ENCODE measurements at regions not wholly inside any gene's neighbourhood (a gene's known extent, or its start where the extent isn't known, plus 50 kb on each side); places are given as distances from the start of the nearest gene placed in this dataset.

GRCh38 chr16:85213926-85214675 is 101.8 kb upstream of the CIBAR2 start:
- Histone ChIP-seq H3K9me3 (ENCODE audit: control insufficient read depth, low read depth, low read length) (peaks cover 4% of the 10 kb centered on the region), H3K27ac (ENCODE audit: low read length) (no peak overlapping the region), H3K27me3 (ENCODE audit: control insufficient read depth, insufficient read depth, low read length) (no peaks in the 10 kb centered on the region), H3K4me1 (ENCODE audit: control insufficient read depth, insufficient read depth, low read length) (peaks cover 42% of the 10 kb centered on the region), H3K36me3 (ENCODE audit: control insufficient read depth, insufficient read depth, low read length) (peaks cover 2% of the 10 kb centered on the region), H3K4me3 (ENCODE audit: low read length) (no peak overlapping the region)
- WGBS (ENCODE audit: insufficient coverage, low lambda C conversion rate): no CpG with 5 or more reads among the region's 28 CpGs
- DNase-seq: no peak

DNA sequence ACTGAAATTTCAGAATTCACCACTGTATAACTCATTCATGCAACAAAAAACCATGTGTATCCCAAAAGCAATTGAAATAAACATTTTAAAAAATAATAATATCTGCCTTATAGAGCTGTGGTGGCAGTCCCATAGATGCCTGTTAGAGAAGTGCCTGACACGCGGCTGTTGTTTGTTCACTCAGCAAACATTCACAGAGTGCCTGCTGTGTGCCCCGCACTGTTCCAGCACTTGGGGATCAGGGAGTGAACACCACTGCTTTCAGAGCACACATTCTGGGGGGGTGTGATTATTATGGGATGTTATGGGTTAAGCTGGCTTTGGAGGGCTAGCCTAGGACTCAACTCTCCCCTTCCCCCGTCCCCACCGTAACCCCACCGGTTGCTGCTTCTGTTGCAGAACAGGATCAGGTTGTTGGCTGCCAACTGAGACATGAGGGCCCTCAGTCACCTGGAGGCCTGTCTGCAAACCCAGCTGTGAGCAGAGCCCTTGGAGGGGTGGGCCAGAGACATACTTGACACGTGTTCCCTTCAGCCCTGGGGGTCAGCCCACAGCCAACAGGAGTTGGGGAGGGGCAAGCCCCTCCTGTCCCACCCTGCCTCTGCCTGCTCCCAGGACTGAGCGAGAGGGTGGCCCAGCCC is 103.3 kb upstream of the CIBAR2 start:
- no peak overlapping the region for H3K4me3 ChIP-seq (ENCODE audit: low read length)
- DNase-seq: no peak
- no peak overlapping the region for H3K27ac ChIP-seq (ENCODE audit: low read length)
- no peaks in the 10 kb centered on the region for H3K9me3 ChIP-seq (ENCODE audit: control insufficient read depth, low read depth, low read length)
- peaks cover 4% of the 10 kb centered on the region for H3K36me3 ChIP-seq (ENCODE audit: control insufficient read depth, insufficient read depth, low read length)
- WGBS (ENCODE audit: insufficient coverage, low lambda C conversion rate): 100% methylated on average over 1 of the region's 8 CpGs
- H3K4me1 ChIP-seq (ENCODE audit: control insufficient read depth, insufficient read depth, low read length): peaks cover 46% of the 10 kb centered on the region
- no peaks in the 10 kb centered on the region for H3K27me3 ChIP-seq (ENCODE audit: control insufficient read depth, insufficient read depth, low read length)

DNA sequence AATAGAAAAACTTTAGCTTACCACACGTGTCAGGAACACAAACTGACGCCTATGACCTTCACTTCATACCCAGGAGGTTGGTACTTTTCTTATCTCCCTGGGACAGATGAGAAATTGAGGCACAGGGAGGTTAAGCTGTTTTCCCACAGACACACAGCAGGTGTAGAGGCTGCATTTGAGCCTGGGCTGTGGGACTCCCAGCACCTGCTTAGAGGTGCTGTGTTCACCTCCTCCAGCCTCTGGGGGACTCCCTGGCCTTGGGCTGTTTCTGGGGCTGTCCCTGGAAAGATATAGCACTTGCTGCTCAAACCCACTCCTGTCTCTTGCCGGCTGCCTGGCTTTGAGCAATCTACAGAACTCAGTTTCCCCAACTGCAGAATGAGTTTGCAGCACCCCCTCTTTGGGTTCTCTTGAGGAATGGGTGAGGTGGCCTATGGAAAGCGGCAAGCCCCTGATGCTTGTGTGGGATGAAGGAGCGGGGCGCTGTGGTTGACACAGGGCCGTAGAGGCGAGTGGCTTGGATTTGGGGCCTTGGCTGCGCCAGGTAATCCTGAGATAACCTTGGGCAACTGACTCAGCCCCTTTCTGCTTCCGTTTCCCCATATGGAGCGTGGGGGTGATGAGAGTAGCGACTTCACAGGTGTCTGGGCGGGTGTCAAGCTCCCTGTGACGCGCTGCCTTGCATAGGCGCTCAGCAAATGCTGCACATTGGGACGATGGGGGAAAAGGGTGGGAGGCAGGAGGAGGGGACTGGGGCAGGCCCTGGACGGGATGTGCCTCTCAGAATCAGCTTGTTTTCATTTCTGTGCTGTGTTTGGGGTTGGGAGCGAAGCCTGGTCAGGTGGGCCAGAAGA is 104.5 kb upstream of the CIBAR2 start:
- WGBS (ENCODE audit: insufficient coverage, low lambda C conversion rate): no CpG with 5 or more reads among the region's 19 CpGs
- Histone ChIP-seq H3K9me3 (ENCODE audit: control insufficient read depth, low read depth, low read length) (no peaks in the 10 kb centered on the region), H3K27me3 (ENCODE audit: control insufficient read depth, insufficient read depth, low read length) (no peaks in the 10 kb centered on the region), H3K36me3 (ENCODE audit: control insufficient read depth, insufficient read depth, low read length) (peaks cover 4% of the 10 kb centered on the region), H3K27ac (ENCODE audit: low read length) (no peak overlapping the region), H3K4me3 (ENCODE audit: low read length) (no peak overlapping the region), H3K4me1 (ENCODE audit: control insufficient read depth, insufficient read depth, low read length) (peaks cover 44% of the 10 kb centered on the region)
- no peak for DNase-seq

DNA sequence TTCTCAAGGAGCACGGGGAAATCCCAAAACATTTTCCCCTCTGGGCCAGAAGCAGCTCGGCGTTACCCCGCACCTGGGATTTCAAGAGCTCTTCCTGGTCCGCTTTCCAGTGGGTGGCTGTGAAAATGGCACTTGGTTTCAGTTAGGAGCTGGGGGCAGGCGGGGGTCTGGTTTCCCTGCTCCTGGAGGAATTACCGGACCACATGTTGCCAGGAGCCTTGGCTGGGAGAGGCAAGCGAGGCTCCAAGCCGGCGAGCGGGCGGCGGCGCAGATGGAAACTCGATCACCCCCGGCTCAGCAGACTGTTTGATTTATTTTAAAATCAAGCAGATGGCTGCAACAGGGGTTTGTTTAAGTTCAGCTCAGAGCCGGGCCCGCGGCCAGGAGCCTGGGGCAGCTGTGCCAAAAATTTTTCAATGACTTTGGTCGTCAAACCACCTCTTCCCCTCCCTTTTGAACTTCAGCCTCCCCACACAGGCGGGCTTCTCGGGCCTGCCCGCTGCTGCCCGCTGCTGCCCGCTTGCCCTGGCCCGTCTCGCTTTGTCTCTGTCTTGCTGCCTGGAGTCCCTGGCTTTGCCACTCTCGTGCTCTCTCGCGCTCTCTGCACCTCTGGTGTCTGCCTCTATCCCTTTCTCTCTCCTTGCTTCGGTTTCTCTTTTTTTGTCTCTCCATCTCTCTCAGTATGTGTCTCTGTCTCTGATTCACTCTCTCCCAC is 108.0 kb upstream of the CIBAR2 start:
- Histone ChIP-seq H3K4me3 (ENCODE audit: low read length) (no peak overlapping the region), H3K27ac (ENCODE audit: low read length) (peak overlapping the region; percentile 51), H3K9me3 (ENCODE audit: control insufficient read depth, low read depth, low read length) (peaks cover 3% of the 10 kb centered on the region), H3K27me3 (ENCODE audit: control insufficient read depth, insufficient read depth, low read length) (no peaks in the 10 kb centered on the region), H3K4me1 (ENCODE audit: control insufficient read depth, insufficient read depth, low read length) (peaks cover 16% of the 10 kb centered on the region), H3K36me3 (ENCODE audit: control insufficient read depth, insufficient read depth, low read length) (peaks cover 5% of the 10 kb centered on the region)
- peak in 1 of 2 donors; percentile 50 for DNase-seq
- WGBS (ENCODE audit: insufficient coverage, low lambda C conversion rate): 100% methylated on average over 1 of the region's 31 CpGs

DNA sequence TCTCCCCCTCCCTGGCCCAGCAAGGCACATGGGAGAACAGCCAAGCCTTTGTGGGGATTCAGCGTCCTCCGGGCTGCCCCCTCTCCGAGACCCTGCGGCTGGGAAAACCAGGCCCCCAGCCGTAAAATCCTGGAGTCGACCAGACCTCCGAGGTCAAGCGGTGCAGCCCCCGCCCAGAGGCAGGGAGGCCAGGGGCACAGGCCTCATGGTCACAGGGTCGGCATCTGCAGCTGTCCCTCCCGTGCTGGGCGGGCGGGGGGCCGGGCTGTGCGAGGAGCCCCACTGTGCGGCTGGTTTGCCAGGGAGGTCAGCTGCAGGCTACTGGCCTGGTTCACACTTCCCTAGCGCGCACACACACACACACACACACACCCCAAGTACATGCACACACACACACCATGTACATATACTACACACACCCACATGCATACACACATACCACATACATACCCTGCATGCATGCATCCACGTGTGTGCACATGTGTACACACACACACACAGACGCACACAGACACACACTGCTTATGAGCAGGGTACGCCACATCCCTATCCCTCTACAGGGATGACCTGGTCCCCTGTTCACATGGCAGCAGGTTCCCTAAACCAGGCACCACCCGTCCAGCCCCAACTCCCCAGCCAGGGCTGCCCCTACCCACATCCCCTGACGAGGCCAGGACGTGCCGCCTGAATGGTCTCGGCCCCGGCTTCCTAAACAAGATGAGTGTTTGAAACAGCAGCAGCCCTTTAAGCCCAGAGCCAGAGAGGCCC is 108.9 kb upstream of the CIBAR2 start:
- no CpG with 5 or more reads among the region's 27 CpGs for WGBS (ENCODE audit: insufficient coverage, low lambda C conversion rate)
- Histone ChIP-seq H3K36me3 (ENCODE audit: control insufficient read depth, insufficient read depth, low read length) (peaks cover 4% of the 10 kb centered on the region), H3K27me3 (ENCODE audit: control insufficient read depth, insufficient read depth, low read length) (no peaks in the 10 kb centered on the region), H3K9me3 (ENCODE audit: control insufficient read depth, low read depth, low read length) (peaks cover 5% of the 10 kb centered on the region), H3K4me1 (ENCODE audit: control insufficient read depth, insufficient read depth, low read length) (peaks cover 16% of the 10 kb centered on the region), H3K27ac (ENCODE audit: low read length) (no peak overlapping the region), H3K4me3 (ENCODE audit: low read length) (no peak overlapping the region)
- no peak for DNase-seq

- no peak overlapping the region for H3K4me3 ChIP-seq (ENCODE audit: low read length)
These were observed 109.5 kb upstream of the CIBAR2 start for GRCh38 chr16:85221771-85222154.

DNA sequence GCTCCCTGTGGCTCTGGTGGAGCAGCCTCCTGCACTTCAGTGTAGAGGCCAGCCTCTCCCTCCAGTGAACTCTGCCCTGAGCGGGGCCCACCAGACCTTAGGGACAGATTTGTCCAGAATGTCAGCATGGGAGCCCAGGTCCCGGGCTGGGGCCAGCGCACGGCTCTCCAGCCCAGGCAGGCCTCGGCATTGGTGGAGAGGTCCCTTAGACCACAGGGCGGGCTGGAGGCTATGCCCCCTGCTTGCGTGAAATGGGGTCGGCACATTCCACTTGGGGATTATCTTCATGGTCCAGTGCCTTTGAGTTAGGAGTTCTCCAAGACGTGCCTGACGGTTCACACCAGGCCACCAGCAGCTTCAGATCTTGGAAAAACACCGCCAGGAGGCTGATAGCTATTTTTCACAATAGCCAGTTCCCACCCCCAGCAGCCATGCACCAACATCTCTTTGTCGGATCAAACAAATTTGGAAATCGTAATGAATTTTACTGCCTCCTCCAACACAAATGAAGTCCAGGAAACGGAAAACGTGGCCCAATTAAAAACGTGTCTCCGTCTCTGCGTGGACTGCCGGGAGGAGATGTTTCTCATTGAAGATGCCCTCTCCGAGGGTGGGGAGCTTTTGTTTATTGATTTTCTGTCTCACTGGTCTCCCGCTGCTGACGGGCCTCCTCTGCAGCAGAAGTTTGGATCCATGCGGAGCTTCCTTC is 110.0 kb upstream of the CIBAR2 start:
- peak overlapping the region; percentile 31 for H3K27ac ChIP-seq (ENCODE audit: low read length)
- H3K36me3 ChIP-seq (ENCODE audit: control insufficient read depth, insufficient read depth, low read length): peaks cover 4% of the 10 kb centered on the region
- no peak overlapping the region for H3K4me3 ChIP-seq (ENCODE audit: low read length)
- H3K27me3 ChIP-seq (ENCODE audit: control insufficient read depth, insufficient read depth, low read length): no peaks in the 10 kb centered on the region
- peaks cover 17% of the 10 kb centered on the region for H3K4me1 ChIP-seq (ENCODE audit: control insufficient read depth, insufficient read depth, low read length)
- H3K9me3 ChIP-seq (ENCODE audit: control insufficient read depth, low read depth, low read length): peaks cover 5% of the 10 kb centered on the region
- DNase-seq: no peak
- 78% methylated on average over 9 of the region's 23 CpGs for WGBS (ENCODE audit: insufficient coverage, low lambda C conversion rate)

More at GRCh38 chr16:85221771-85222154, 109.5 kb upstream of the CIBAR2 start:
- Histone ChIP-seq H3K9me3 (ENCODE audit: control insufficient read depth, low read depth, low read length) (peaks cover 5% of the 10 kb centered on the region), H3K27ac (ENCODE audit: low read length) (no peak overlapping the region), H3K27me3 (ENCODE audit: control insufficient read depth, insufficient read depth, low read length) (no peaks in the 10 kb centered on the region), H3K36me3 (ENCODE audit: control insufficient read depth, insufficient read depth, low read length) (peaks cover 4% of the 10 kb centered on the region), H3K4me1 (ENCODE audit: control insufficient read depth, insufficient read depth, low read length) (peaks cover 16% of the 10 kb centered on the region)
- DNase-seq: no peak
- no CpG with 5 or more reads among the region's 12 CpGs for WGBS (ENCODE audit: insufficient coverage, low lambda C conversion rate)

DNA sequence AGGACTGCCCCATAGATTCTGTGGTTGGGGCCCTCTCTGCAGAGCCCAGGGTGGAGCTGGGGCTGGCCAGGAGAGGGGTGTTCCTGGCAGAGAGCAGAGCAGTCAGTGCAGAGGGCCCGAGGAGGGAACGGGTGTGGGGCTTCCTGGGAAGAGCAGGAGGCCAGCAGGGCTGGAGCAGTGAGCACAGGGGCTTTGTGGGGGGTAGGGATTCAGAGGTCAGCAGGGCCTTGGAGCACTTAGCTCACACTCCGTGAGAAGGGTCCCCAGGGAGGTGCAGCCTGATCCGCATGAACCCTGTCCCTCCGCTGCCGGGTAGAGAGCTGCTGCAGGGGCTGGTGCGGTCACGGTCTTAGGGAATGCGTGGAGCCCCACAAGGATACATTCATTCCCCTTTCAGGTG is 113.0 kb upstream of the CIBAR2 start:
- Histone ChIP-seq H3K36me3 (ENCODE audit: control insufficient read depth, insufficient read depth, low read length) (peaks cover 2% of the 10 kb centered on the region), H3K27ac (ENCODE audit: low read length) (no peak overlapping the region), H3K27me3 (ENCODE audit: control insufficient read depth, insufficient read depth, low read length) (no peaks in the 10 kb centered on the region), H3K9me3 (ENCODE audit: control insufficient read depth, low read depth, low read length) (peaks cover 5% of the 10 kb centered on the region), H3K4me1 (ENCODE audit: control insufficient read depth, insufficient read depth, low read length) (peaks cover 22% of the 10 kb centered on the region), H3K4me3 (ENCODE audit: low read length) (no peak overlapping the region)
- no CpG with 5 or more reads among the region's 9 CpGs for WGBS (ENCODE audit: insufficient coverage, low lambda C conversion rate)
- no peak for DNase-seq

- H3K27me3 ChIP-seq (ENCODE audit: control insufficient read depth, insufficient read depth, low read length): no peaks in the 10 kb centered on the region
- WGBS (ENCODE audit: insufficient coverage, low lambda C conversion rate): no CpG with 5 or more reads among the region's 4 CpGs
- H3K27ac ChIP-seq (ENCODE audit: low read length): no peak overlapping the region
- H3K4me3 ChIP-seq (ENCODE audit: low read length): no peak overlapping the region
- peaks cover 2% of the 10 kb centered on the region for H3K36me3 ChIP-seq (ENCODE audit: control insufficient read depth, insufficient read depth, low read length)
- peaks cover 5% of the 10 kb centered on the region for H3K9me3 ChIP-seq (ENCODE audit: control insufficient read depth, low read depth, low read length)
- peaks cover 22% of the 10 kb centered on the region for H3K4me1 ChIP-seq (ENCODE audit: control insufficient read depth, insufficient read depth, low read length)
- DNase-seq: no peak
These were observed 113.4 kb upstream of the CIBAR2 start for GRCh38 chr16:85225721-85226120.
